ENCODE measurements at regions not wholly inside any gene's neighbourhood (a gene's known extent, or its start where the extent isn't known, plus 50 kb on each side); places are given as distances from the start of the nearest gene placed in this dataset.

GRCh38 chr1:118339400-118340124 is 154.5 kb upstream of the SPAG17 start:
- Mint-ChIP-seq H3K9me3 (no peaks in the 10 kb centered on the region), H3K4me1 (ENCODE audit: low read depth) (no peaks in the 10 kb centered on the region), H3K36me3 (ENCODE audit: low read depth) (no peaks in the 10 kb centered on the region), H3K4me3 (ENCODE audit: low read depth) (no peak overlapping the region), H3K27ac (no peak overlapping the region), H3K27me3 (ENCODE audit: low read depth) (no peaks in the 10 kb centered on the region)
- intact Hi-C loops (cut with micrococcal nuclease) = no loop called here
- DNase-seq (ENCODE audit: low spot score) = no peak

GRCh38 chr1:118338936-118339335 is 153.9 kb upstream of the SPAG17 start:
- Mint-ChIP-seq H3K4me3 (ENCODE audit: low read depth) (no peak overlapping the region), H3K36me3 (ENCODE audit: low read depth) (no peaks in the 10 kb centered on the region), H3K27me3 (ENCODE audit: low read depth) (no peaks in the 10 kb centered on the region), H3K27ac (no peak overlapping the region), H3K9me3 (no peaks in the 10 kb centered on the region), H3K4me1 (ENCODE audit: low read depth) (no peaks in the 10 kb centered on the region)
- DNase-seq (ENCODE audit: low spot score) = no peak
- intact Hi-C loops (cut with micrococcal nuclease) = no loop called here

DNA sequence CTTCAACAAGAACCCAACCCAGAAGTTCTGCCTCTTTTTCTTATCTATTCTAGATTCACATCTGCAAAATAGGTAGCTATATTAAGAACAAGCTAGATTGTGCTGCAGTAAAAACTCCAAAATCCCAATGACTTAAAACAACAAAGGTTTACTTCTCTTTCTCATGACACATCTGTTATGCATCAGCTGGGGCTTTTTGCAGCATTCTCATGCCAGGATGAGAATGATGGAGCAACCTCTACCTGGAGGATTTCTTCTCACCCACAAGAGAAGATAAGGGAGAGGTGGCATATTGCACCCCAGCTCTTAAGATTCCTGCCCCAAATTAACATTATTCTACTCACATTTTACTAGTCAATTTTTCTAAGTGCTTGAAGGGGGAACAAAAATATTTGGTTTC is 152.3 kb upstream of the SPAG17 start:
- no peak for DNase-seq (ENCODE audit: low spot score)
- no peaks in the 10 kb centered on the region for H3K36me3 Mint-ChIP-seq (ENCODE audit: low read depth)
- no peaks in the 10 kb centered on the region for H3K4me1 Mint-ChIP-seq (ENCODE audit: low read depth)
- H3K4me3 Mint-ChIP-seq (ENCODE audit: low read depth) = no peak overlapping the region
- no peaks in the 10 kb centered on the region for H3K9me3 Mint-ChIP-seq
- no peak overlapping the region for H3K27ac Mint-ChIP-seq
- intact Hi-C loops (cut with micrococcal nuclease) = no loop called here
- H3K27me3 Mint-ChIP-seq (ENCODE audit: low read depth) = no peaks in the 10 kb centered on the region

- Mint-ChIP-seq H3K27ac (no peak overlapping the region), H3K36me3 (ENCODE audit: low read depth) (no peaks in the 10 kb centered on the region), H3K9me3 (no peaks in the 10 kb centered on the region), H3K4me3 (ENCODE audit: low read depth) (no peak overlapping the region), H3K4me1 (ENCODE audit: low read depth) (no peaks in the 10 kb centered on the region), H3K27me3 (ENCODE audit: low read depth) (no peaks in the 10 kb centered on the region)
- intact Hi-C loops (cut with micrococcal nuclease) = no loop called here
- DNase-seq (ENCODE audit: low spot score) = no peak
Observed at GRCh38 chr1:118335331-118335732, 150.3 kb upstream of the SPAG17 start.

GRCh38 chr1:118334506-118334905 is 149.5 kb upstream of the SPAG17 start:
- Mint-ChIP-seq H3K27me3 (ENCODE audit: low read depth) (no peaks in the 10 kb centered on the region), H3K4me1 (ENCODE audit: low read depth) (no peaks in the 10 kb centered on the region), H3K36me3 (ENCODE audit: low read depth) (no peaks in the 10 kb centered on the region), H3K9me3 (no peaks in the 10 kb centered on the region), H3K27ac (no peak overlapping the region), H3K4me3 (ENCODE audit: low read depth) (no peak overlapping the region)
- no peak for DNase-seq (ENCODE audit: low spot score)
- intact Hi-C loops (cut with micrococcal nuclease) = no loop called here

DNA sequence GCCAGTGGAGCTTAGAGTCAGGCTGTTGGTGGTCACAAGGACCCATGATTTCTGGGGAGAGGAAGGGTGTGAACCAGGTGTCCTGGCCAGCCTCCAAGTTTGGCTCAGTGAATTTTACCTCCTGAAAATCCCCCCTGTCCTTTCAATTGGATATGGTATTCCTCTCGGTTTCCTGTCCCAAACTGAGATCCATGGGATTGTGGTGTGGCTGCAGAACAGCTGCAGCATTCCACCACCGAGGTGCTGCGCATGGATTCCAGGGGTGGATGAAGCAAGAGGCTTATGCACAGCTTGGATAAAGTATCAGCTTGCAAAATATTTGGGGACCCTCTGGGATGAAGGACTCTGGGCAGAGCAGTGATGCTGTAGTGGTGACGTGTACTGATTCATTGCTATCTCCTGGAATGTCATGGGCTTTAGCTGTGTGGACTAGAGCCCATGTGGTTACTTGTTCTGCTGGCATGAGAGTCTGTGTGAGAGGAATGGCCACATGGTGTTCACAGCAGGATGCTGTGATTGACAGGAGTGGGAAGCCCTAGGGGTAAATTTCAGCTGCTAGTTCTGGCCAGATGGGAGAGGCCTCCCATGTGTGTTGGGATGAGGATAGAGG is 148.7 kb upstream of the SPAG17 start:
- H3K36me3 Mint-ChIP-seq (ENCODE audit: low read depth) = no peaks in the 10 kb centered on the region
- H3K4me1 Mint-ChIP-seq (ENCODE audit: low read depth) = no peaks in the 10 kb centered on the region
- no peak overlapping the region for H3K4me3 Mint-ChIP-seq (ENCODE audit: low read depth)
- intact Hi-C loops (cut with micrococcal nuclease) = no loop called here
- DNase-seq (ENCODE audit: low spot score) = no peak
- no peak overlapping the region for H3K27ac Mint-ChIP-seq
- no peaks in the 10 kb centered on the region for H3K27me3 Mint-ChIP-seq (ENCODE audit: low read depth)
- no peaks in the 10 kb centered on the region for H3K9me3 Mint-ChIP-seq

DNA sequence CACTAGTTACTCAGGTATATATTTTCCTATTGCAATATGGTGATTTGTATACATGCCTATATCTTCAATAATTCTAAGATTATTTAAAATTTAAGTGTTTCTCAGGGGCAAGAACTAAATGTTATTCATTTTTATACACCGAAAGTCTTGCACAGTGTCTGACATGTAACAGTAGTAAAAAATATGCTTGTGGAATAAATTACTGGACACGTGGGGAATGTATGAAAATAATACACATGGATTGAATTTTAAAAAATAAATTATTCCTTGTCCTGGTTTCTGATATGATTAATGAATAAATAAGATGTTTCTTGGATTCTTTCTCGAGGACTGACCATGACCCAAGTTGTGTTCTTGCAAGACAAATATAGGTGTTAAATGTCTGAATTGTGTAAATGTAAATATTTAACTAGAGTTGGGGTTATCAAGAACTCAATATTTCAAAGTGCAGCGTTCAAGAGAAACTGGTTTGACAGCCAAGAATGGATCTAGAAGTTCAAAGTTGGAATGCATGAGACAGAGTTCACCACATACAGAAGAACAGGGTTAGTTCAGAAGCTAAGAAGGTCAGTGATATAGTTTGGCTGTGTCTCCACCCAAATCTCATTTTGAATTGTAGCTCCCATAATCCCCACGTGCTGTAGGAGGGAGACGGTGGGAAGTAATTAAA is 142.1 kb upstream of the SPAG17 start:
- no peaks in the 10 kb centered on the region for H3K27me3 Mint-ChIP-seq (ENCODE audit: low read depth)
- H3K27ac Mint-ChIP-seq = no peak overlapping the region
- intact Hi-C loops (cut with micrococcal nuclease) = no loop called here
- no peak overlapping the region for H3K4me3 Mint-ChIP-seq (ENCODE audit: low read depth)
- H3K4me1 Mint-ChIP-seq (ENCODE audit: low read depth) = no peaks in the 10 kb centered on the region
- no peaks in the 10 kb centered on the region for H3K36me3 Mint-ChIP-seq (ENCODE audit: low read depth)
- no peak for DNase-seq (ENCODE audit: low spot score)
- H3K9me3 Mint-ChIP-seq = no peaks in the 10 kb centered on the region

DNA sequence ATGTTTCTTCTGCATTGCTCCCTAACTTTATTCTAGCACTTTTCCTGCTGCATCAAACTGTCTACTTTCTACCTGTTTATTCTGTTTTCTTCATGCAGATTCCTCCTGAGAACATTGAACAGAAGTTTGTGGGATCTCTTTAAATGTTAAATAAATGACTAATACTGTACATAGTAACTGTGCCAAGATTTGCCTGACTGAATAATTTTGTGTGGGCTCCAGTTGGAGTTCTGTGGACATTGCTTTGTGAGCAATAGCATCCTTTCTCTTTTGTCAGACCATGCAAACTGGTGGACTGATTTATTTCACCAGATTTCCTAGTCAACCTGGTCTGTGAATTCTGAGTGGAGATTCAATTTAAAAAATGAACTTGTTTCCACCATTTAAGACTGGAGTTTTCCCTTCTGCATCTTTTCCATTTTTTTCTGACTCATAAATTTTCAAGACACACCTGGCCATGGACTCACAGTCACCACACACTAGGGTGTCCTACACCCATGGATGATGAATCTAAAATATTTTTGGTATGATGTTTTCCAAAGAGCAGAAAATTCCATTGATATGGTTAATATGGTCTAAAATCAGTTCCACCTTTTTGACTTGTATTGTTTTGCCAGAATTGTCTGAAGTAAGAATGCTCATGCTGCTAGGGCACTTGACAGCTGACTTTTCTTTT is 140.7 kb upstream of the SPAG17 start:
- no peaks in the 10 kb centered on the region for H3K36me3 Mint-ChIP-seq (ENCODE audit: low read depth)
- H3K27ac Mint-ChIP-seq = no peak overlapping the region
- no peaks in the 10 kb centered on the region for H3K4me1 Mint-ChIP-seq (ENCODE audit: low read depth)
- H3K9me3 Mint-ChIP-seq = no peaks in the 10 kb centered on the region
- H3K4me3 Mint-ChIP-seq (ENCODE audit: low read depth) = no peak overlapping the region
- no peak for DNase-seq (ENCODE audit: low spot score)
- no peaks in the 10 kb centered on the region for H3K27me3 Mint-ChIP-seq (ENCODE audit: low read depth)
- intact Hi-C loops (cut with micrococcal nuclease) = no loop called here

DNA sequence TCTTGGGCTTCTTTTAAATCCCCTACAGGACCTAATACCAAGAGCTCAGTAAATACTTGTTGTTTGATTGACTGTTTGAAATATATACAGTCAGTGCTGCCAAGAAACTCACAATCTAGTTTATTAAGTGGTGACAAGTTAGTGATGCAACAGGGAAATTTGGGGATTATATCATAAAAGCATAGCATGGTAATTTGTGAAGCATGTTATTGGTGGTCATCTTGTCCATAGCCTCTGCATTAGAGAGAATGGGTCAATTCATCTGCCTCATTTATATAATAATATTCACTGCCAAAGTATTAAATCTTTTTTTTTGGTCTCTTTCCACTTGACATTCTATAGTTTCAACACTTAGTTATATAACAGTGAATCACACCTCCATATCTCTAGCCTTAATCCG is 138.2 kb upstream of the SPAG17 start:
- Mint-ChIP-seq H3K27me3 (ENCODE audit: low read depth) (no peaks in the 10 kb centered on the region), H3K4me1 (ENCODE audit: low read depth) (no peaks in the 10 kb centered on the region), H3K4me3 (ENCODE audit: low read depth) (no peak overlapping the region), H3K9me3 (no peaks in the 10 kb centered on the region), H3K36me3 (ENCODE audit: low read depth) (no peaks in the 10 kb centered on the region), H3K27ac (no peak overlapping the region)
- intact Hi-C loops (cut with micrococcal nuclease) = no loop called here
- no peak for DNase-seq (ENCODE audit: low spot score)

DNA sequence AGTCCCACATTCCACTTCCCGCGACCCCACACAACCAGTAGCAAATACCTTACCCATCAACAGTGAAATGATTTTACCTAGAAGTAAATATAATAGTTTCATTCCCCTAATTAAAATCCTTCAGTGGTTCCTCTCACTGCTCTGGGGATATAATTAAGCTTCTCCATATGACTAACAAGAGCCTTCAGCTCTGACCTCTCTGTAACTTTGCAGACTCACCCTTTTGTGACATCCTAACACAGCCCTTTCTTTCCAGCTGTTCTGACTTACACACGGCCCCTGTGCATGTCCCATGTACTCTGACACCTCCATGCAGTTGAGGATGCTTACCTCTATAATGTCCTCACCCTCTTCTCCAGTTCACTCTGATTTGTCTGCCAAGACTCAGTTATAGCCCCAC is 137.3 kb upstream of the SPAG17 start:
- no peaks in the 10 kb centered on the region for H3K9me3 Mint-ChIP-seq
- DNase-seq (ENCODE audit: low spot score) = no peak
- H3K4me1 Mint-ChIP-seq (ENCODE audit: low read depth) = no peaks in the 10 kb centered on the region
- intact Hi-C loops (cut with micrococcal nuclease) = no loop called here
- H3K36me3 Mint-ChIP-seq (ENCODE audit: low read depth) = no peaks in the 10 kb centered on the region
- H3K27ac Mint-ChIP-seq = no peak overlapping the region
- no peak overlapping the region for H3K4me3 Mint-ChIP-seq (ENCODE audit: low read depth)
- H3K27me3 Mint-ChIP-seq (ENCODE audit: low read depth) = no peaks in the 10 kb centered on the region

- Mint-ChIP-seq H3K27me3 (ENCODE audit: low read depth) (no peaks in the 10 kb centered on the region), H3K27ac (no peak overlapping the region), H3K9me3 (no peaks in the 10 kb centered on the region), H3K4me1 (ENCODE audit: low read depth) (no peaks in the 10 kb centered on the region), H3K36me3 (ENCODE audit: low read depth) (no peaks in the 10 kb centered on the region), H3K4me3 (ENCODE audit: low read depth) (no peak overlapping the region)
- no peak for DNase-seq (ENCODE audit: low spot score)
- intact Hi-C loops (cut with micrococcal nuclease) = no loop called here
Observed at GRCh38 chr1:118321840-118322239, 136.8 kb upstream of the SPAG17 start.

GRCh38 chr1:118317842-118318614 is 133.0 kb upstream of the SPAG17 start:
- DNase-seq (ENCODE audit: low spot score) = no peak
- peaks cover 4% of the 10 kb centered on the region for H3K9me3 Mint-ChIP-seq
- H3K27ac Mint-ChIP-seq = no peak overlapping the region
- no peaks in the 10 kb centered on the region for H3K36me3 Mint-ChIP-seq (ENCODE audit: low read depth)
- intact Hi-C loops (cut with micrococcal nuclease) = no loop called here
- no peaks in the 10 kb centered on the region for H3K4me1 Mint-ChIP-seq (ENCODE audit: low read depth)
- H3K27me3 Mint-ChIP-seq (ENCODE audit: low read depth) = no peaks in the 10 kb centered on the region
- H3K4me3 Mint-ChIP-seq (ENCODE audit: low read depth) = no peak overlapping the region
